ENCODE measurements at regions not wholly inside any gene's neighbourhood (a gene's known extent, or its start where the extent isn't known, plus 50 kb on each side); places are given as distances from the start of the nearest gene placed in this dataset.

GRCh38 chr1:36735436-36735835 is 252.7 kb upstream of the CSF3R start:
- TF ChIP-seq CTCF (IDR thresholded peaks at IDR 0.05; ENCODE audit: low read depth, low read length, missing input control) (no peak), YY1 (IDR thresholded peaks at IDR 0.05) (no peak), REST (IDR thresholded peaks at IDR 0.05) (no peak), RAD21 (IDR thresholded peaks at IDR 0.05) (no peak), ZBTB33 (IDR thresholded peaks at IDR 0.05) (no peak), SP1 (IDR thresholded peaks at IDR 0.05) (no peak), MAX (IDR thresholded peaks at IDR 0.05) (no peak), JUND (IDR thresholded peaks at IDR 0.05) (no peak), ATF3 (IDR thresholded peaks at IDR 0.05) (no peak), FOXA1 (IDR thresholded peaks at IDR 0.05) (no peak)

All from liver (tissue), 3 donors.